ENCODE measurements at regions not wholly inside any gene's neighbourhood (a gene's known extent, or its start where the extent isn't known, plus 50 kb on each side); places are given as distances from the start of the nearest gene placed in this dataset.

GRCh38 chr10:117933036-117933435 lies 113.7 kb downstream of the RAB11FIP2 start:
- DNase-seq, result peak; percentile 65

GRCh38 chr10:117934477-117934876 lies 112.3 kb downstream of the RAB11FIP2 start:
- no peak for DNase-seq

GRCh38 chr10:117936141-117936540 lies 110.6 kb downstream of the RAB11FIP2 start:
- DNase-seq, result peak; percentile 39

- DNase-seq, result no peak
These were observed 110.2 kb downstream of the RAB11FIP2 start for GRCh38 chr10:117936566-117936965.

GRCh38 chr10:117936976-117937375 lies 109.8 kb downstream of the RAB11FIP2 start:
- DNase-seq, result no peak

- no peak for DNase-seq
These were observed 108.6 kb downstream of the RAB11FIP2 start for GRCh38 chr10:117938104-117938503.

- DNase-seq, result no peak
These were observed 104.5 kb downstream of the RAB11FIP2 start for GRCh38 chr10:117942226-117942625.

- no peak for DNase-seq
These were observed 101.9 kb downstream of the RAB11FIP2 start for GRCh38 chr10:117944676-117945447.

GRCh38 chr10:117945651-117946050 lies 101.1 kb downstream of the RAB11FIP2 start:
- no peak for DNase-seq

- DNase-seq, result peak; percentile 25
These were observed 100.1 kb downstream of the RAB11FIP2 start for GRCh38 chr10:117946525-117947070.

- no peak for DNase-seq
These were observed 98.2 kb downstream of the RAB11FIP2 start for GRCh38 chr10:117948493-117948892.

GRCh38 chr10:117950408-117950807 lies 96.3 kb downstream of the RAB11FIP2 start:
- DNase-seq, result no peak
